Left colon (tissue), 2 donors: ENCODE measurements at regions not wholly inside any gene's neighbourhood (a gene's known extent, or its start where the extent isn't known, plus 50 kb on each side); places are given as distances from the start of the nearest gene placed in this dataset.
"Not testable (repeated sequence)": the region's sequence is repeated elsewhere in the genome, so short reads cannot be mapped to it uniquely, and the experiment has no call there.

Source experiments
- ATAC-seq: fragments of 200-7000 bp; cut with Tn5 transposase; one replicate; pipeline ENCODE4 v1.9.1; 2020; ENCODE audit warnings: mild to moderate bottlenecking, moderate library complexity
- DNase-seq, 2 donors: peaks; one replicate each; pipeline ENCODE4 v3.0.0-alpha.2; 2020
- intact Hi-C, 2 donors: fragments of 100-400 bp; cut with DNase I in 1 of 2; cut with micrococcal nuclease in 1 of 2; formaldehyde crosslinking; loops; one replicate each; pipeline versions ENCODE4 v1.11.2 to v1.14.0; 2022; cut with DNase I, micrococcal nuclease
- donor health status: DM: no; HTN: no; CAD: no.
- donor health status: DM: yes; HTN: yes; CAD: no.

DNA sequence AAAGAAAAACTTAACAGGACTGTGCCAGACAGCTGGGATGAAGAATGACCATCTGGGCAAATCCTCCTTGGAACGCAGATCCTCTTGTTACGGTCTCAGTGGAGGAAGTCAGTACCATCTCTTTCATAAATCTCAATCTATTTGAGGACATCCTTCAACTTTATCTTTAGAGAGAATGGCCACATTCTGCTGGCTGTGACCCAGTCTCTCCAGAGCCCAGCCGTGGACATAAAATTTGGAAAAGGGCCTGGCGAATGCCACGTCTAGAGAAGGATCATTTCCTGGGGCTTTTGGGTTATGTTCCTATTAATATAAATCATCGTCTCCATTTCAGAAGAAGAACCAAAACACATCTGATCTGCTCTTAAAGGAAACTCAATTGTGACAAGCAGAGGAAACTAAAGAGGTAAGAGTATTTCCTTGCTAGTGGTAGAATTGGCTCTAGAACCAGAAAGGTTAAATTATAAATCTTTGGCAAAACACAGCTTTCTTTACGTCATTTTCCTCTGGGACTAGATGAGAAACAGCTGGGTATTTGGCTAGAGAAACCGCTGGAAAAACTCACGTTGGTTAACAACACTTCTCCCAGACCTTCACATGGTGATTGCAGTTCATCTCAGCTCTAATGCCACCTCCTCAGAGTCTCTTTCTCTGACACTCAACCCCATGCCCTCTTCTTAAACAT lies 164.7 kb downstream of the CHIC2 start:
- intact Hi-C loops = loop anchor here in 1 of 2 donors (10.0 kb wide), 1 partner anchor 325 kb away; the partner anchor contains the start of gene PDGFRA
- no peak for DNase-seq
- ATAC-seq = no peak

DNA sequence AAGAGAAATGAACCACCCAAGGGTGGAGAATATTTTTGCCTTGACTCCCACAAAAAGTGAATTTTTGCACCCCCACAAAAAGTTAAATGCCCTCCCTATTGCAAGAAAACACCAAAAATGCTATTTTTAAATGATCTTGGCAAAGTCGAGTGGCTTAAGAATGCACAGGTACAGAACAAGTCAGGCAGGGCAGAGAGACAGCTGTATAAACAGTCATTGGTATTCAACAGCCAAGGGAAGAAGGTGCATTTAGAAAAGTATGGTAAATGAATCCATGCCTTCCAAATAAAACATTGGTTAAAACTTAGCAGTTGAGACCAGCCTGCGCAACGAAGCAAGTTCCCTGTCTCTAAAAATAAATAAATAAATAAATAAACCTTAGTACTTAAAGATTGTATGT lies 169.3 kb downstream of the CHIC2 start:
- DNase-seq (no peak), ATAC-seq (no peak)
- intact Hi-C loops = no loop called here

GRCh38 chr4:53890461-53890860 lies 173.9 kb downstream of the CHIC2 start:
- no peak for DNase-seq
- intact Hi-C loops = no loop called here
- ATAC-seq = no peak

DNA sequence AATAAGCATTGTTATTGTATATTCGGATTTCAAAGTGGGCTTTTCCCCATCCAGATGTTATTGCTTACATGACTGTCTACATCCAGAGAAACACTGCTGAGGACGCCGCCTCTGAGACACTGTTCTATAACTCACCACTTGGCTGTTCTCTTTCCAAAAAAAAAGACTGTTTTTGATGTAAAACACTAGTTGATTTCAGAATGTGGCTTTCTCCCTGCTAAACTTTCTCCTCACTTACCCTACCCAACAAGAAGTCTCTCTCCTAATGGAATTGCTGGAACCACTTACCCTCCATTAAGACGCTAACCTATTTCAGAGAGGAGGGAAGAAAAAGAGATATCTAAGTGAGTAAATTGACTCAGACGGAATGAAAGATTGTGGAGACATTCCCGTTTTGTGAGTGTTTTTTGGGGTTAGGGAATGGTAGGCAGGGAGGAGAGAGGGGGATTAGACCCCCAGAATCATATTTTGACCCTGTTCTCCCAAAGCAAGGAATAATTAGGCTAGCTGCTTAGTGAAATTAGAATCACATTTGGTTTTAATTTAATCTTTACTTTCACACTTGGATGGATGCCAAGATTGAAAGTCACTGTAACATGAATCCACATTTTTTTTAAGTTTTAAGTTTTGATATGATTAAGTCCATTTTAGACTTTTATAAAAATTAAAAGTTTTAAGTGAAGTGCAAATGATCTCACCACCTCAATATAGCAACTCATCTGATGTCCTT lies 174.9 kb downstream of the CHIC2 start:
- ATAC-seq = no peak
- no peak for DNase-seq
- intact Hi-C loops = no loop called here

DNA sequence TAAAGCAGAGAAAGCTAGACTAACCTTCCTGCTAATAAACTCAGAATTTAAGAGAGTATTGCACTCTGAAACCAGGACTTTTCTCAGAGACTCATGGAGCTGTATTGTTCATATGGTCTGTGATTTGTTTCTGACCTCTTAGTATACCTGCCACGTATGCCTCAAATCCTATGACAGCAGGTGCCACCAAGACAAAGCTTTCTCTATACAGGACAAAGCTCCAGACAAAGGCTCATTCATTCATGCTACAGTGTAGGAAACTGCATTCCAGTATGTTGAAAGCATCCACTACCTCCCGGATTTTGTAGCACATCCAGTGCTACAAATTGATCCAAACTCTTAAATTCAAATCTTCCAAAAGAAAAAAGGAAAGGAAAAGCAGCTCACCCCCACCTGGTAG lies 178.3 kb downstream of the CHIC2 start:
- ATAC-seq = no peak
- DNase-seq = no peak
- intact Hi-C loops = no loop called here

- DNase-seq (no peak), ATAC-seq (no peak)
- intact Hi-C loops = no loop called here
Observed at GRCh38 chr4:53885668-53886067, 178.7 kb downstream of the CHIC2 start.

- ATAC-seq, DNase-seq, intact Hi-C loops: not testable (repeated sequence)
Observed at GRCh38 chr4:53877096-53877495, 187.3 kb downstream of the CHIC2 start.

DNA sequence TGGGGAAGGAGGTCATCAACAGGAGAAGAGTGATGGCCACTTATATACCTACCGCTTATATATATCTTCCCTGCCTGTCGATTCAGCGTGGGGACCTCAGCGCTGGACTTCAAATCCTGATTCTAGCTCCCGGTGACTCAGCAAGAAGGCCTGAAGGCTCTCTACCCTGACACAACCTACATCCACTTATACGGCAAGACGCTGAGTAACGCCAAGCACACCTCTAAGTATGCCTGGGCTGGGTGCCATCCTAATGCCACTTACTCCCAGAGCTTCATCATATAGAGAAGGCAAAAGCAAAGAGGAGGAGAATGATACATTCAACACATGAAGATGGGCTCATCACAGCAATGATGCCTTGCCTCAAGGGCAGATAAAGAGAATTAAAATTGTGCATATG lies 198.3 kb downstream of the CHIC2 start:
- ATAC-seq = no peak

GRCh38 chr4:53865054-53865453 lies 199.4 kb downstream of the CHIC2 start:
- DNase-seq (no peak), ATAC-seq (no peak)
- intact Hi-C loops = no loop called here

More for the DNA sequence above, 198.3 kb downstream of the CHIC2 start:
- intact Hi-C loops = no loop called here
- no peak for DNase-seq

- intact Hi-C loops = no loop called here
- no peak for ATAC-seq
Observed at GRCh38 chr4:53863736-53864365, 200.6 kb downstream of the CHIC2 start.

DNA sequence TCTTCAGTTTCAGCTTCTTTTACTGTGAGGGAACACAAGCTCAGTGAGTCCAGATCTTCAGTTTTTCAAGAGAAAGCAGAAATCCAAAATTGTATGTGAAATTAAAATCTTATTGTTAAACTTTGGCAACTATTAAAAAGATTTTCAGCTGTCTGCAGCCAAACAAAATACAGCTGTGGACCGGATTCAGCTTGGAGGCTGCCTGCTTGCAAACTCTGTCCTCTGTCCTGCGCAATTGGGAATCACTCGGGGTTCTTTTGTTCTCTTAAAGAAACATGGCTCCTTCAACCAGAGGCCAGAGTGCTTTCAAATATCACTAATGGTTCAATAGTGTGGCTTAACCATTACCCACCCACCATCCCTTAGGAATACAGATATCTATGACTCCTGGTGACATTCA lies 201.2 kb downstream of the CHIC2 start:
- no peak for ATAC-seq

More at GRCh38 chr4:53863736-53864365, 200.6 kb downstream of the CHIC2 start:
- no peak for DNase-seq

DNA sequence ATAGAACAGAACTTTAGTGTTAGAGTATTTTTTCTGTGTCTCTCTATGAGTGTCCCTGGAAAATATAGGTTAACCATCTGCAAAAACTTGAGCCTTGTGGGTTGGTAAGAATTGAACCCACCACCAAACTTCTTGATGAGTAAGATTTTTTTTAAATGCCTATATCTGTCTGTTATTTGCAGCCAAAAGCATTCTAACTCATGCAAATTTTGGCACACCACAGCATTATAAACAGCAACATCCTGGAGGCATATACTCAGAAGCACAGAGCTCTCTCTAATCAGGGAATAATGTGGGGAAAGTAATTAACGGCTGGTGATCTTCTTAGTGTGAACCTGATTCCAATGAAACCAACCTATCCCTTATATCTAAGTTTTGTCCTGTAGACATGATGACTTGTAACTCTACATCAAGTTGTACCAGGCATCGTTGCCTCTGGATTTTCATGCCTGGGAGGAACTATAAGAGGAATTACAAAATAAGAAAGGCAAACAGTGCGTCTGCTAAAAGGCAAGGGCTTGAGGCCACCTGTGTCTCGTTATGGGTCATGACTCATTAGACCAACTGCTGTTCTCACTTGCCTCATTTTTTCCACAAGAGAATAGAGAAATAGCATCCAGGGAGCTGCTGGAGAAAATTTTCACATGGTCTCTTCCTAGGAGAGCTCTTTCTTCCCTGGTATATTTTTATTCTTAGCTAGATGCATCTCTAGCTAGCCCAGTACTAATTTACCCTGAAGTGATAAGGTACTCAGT lies 202.4 kb downstream of the CHIC2 start:
- intact Hi-C loops = no loop called here
- no peak for ATAC-seq
- DNase-seq = no peak

More for the DNA sequence above, 201.2 kb downstream of the CHIC2 start:
- intact Hi-C loops = no loop called here
- no peak for DNase-seq

GRCh38 chr4:53859305-53859704 lies 205.1 kb downstream of the CHIC2 start:
- DNase-seq (no peak), ATAC-seq (no peak)
- intact Hi-C loops = no loop called here

DNA sequence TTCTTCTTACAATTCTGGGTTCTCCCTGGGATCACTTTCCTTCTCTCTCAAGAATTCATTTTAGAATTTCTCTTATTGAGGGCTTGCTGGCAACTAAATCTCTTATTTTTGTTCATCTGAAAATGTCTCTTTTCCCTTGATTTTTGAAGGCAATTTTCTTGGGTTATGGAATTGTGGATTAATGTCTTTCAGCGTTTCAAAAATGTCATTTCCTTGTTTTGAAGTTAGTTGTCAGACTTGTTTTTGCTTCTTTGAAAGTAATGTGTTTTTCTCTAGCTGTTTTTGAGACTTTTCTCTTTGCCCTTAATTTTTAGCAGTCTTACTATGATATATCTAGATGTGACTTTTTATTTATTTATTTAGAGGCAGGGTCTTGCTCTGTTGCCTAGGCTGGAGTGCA lies 205.7 kb downstream of the CHIC2 start:
- ATAC-seq (no peak), DNase-seq (no peak)
- intact Hi-C loops = no loop called here

DNA sequence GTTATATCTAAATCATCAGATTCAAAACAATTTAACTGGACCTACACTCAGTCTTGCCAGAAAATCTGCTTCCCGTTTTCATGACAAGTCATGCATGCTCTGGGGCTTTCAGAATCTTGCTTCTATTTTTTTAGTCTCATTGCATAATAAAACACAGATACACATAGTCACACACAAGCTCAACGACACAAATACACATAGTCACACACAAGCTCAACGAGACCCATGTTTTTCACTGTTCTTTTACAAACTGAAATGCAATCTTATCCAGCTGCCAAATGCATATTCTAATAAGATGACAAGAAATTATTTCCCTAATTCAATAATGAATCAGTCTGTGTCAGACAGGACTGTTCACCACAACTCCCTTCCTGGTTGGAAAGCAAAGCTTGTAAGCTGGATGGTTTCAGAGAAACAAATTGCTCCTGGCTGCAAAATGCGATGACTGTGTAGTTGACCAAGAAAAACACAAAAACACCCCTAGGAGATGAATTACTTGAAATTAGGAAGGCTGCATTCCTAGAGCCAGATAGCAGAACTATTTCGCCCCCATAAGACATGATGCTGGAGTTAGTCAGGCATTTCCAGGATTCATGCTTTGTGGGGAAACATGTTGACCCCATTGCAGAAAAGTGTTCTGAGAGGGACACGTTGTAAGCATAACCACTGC lies 208.7 kb downstream of the CHIC2 start:
- no peak for ATAC-seq
- intact Hi-C loops = no loop called here
- no peak for DNase-seq

DNA sequence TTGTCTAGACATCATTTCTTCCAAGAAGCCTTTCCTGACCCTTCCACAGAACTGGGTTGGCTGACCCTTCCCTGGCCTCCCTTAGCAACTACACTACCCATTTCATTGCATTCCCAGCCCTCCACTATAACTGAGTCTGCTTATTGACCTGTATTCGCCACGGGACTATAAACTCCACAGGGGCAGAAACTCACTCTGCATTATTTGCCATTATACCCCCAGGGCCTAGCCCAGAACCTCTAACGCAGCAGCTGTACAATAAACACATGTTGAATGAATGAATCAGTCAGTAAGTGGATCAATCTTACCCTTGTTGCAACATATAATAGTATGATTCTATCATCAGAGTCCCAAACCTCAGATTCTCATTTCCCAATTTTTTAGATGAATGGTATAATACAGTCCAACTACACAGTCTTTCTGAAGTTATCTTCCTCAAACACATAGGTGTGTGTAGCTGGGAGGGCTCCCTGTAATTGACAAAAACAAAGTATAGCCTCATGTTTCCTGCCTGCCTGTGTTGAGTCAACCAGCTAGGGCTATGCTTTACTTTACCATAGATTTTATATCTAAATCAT lies 209.3 kb downstream of the CHIC2 start:
- ATAC-seq (no peak), DNase-seq (no peak)
- intact Hi-C loops = no loop called here

- ATAC-seq = no peak
- intact Hi-C loops = no loop called here
- no peak for DNase-seq
Observed at GRCh38 chr4:53852343-53852742, 212.1 kb downstream of the CHIC2 start.

DNA sequence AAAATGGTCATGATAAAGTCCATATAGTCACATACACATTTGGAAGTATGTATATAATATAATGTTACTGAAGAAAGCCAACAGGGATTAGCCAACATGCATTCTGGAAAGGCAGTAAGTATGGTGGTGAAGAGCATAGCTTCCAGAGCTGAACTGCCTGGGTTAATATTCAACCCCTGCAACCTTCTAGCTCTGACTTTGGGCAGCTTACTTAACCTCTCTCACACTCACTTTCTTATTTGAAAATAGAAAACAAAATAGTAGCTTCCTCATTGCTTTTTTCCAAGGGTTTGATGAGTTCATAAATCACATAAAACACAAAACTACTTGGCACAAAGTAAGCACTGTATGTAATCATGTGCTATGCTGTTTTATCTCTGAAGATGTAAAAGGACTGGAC lies 216.4 kb downstream of the CHIC2 start:
- DNase-seq = no peak
- ATAC-seq = peak; percentile 99
- intact Hi-C loops = no loop called here

DNA sequence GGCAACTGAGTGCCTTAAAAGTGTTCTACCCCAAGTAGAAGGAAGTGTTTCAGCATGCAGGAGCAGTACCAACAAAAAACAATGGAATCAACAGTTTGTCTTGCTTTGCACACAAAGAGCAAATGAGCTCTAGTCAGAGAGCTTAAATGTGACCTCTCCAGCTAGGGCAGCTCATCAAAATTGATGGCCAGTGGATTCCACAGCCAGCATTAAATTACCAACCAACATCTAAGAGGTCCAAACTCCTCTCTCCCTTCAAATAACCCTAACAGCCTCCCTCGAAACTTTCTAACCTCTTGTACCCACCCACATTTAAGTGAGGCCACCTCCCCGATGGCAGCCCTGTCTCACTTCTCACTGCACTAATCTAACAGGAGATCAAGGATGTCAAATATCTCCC lies 219.9 kb downstream of the CHIC2 start:
- DNase-seq (no peak), ATAC-seq (no peak)
- intact Hi-C loops = no loop called here
